ENCODE measurements at regions not wholly inside any gene's neighbourhood (a gene's known extent, or its start where the extent isn't known, plus 50 kb on each side); places are given as distances from the start of the nearest gene placed in this dataset.

GRCh38 chr12:34339922-34340321 lies 317.6 kb downstream of the ALG10 start:
- TF ChIP-seq BHLHE40 (IDR thresholded peaks at IDR 0.05; ENCODE audit: borderline replicate concordance in 1 of 2, low read depth in 2 of 2, low read length in 1 of 2) (no peak), ZBTB4 (CRISPR knock-in tag; IDR thresholded peaks at IDR 0.05) (no peak), CTCF (IDR thresholded peaks at IDR 0.05 in 2 of 3, conservative IDR thresholded peaks at IDR 0.05 in 1 of 3; ENCODE audit: control insufficient read depth in 2 of 3, extremely low read depth in 1 of 3, insufficient read depth in 1 of 3, low read depth in 3 of 3, low read length in 3 of 3) (no peak), TARDBP (IDR thresholded peaks at IDR 0.05; ENCODE audit: borderline replicate concordance) (no peak), NFIC (IDR thresholded peaks at IDR 0.05; ENCODE audit: low read depth, low read length) (no peak), HCFC1 (IDR thresholded peaks at IDR 0.05; ENCODE audit: low read length) (no peak), EP300 (IDR thresholded peaks at IDR 0.05; ENCODE audit: borderline replicate concordance in 1 of 2, control insufficient read depth in 1 of 2, low read depth in 2 of 2, low read length in 2 of 2) (no peak), RAD51 (IDR thresholded peaks at IDR 0.05) (no peak)
